MCF 10A (cell line): ENCODE measurements at regions not wholly inside any gene's neighbourhood (a gene's known extent, or its start where the extent isn't known, plus 50 kb on each side); places are given as distances from the start of the nearest gene placed in this dataset.
A peak's percentile ranks its signal among the peaks of the same experiment; 100 is the strongest.

ENCODE experiments used
- BruUV-seq: library from RNA; stranded (reverse); fragments of 400-500 nt; replicated peaks from 2 replicates; lab custom pipeline; 2021; lab: Mats Ljungman, UMichigan
- CTCF ChIA-PET: fragments of 300-600 bp; sonication (Branson Sonifier 250); formaldehyde crosslinking; extraction: SDS; loops from one replicate; lab custom pipeline; 2021; ENCODE audit warnings: antibody characterized with exemption, inconsistent platforms; lab: Yijun Ruan, JAX
- POLR2A ChIA-PET: fragments of 300-600, 350-650 bp; sonication (Branson Sonifier 250); formaldehyde crosslinking; extraction: SDS; loops from one replicate; lab custom pipeline; 2020; ENCODE audit warnings: antibody characterized with exemption, inconsistent platforms; lab: Yijun Ruan, JAX
- DNase-seq: peaks from one replicate; pipeline ENCODE4 v3.0.0-alpha.2; 2018; ENCODE audit not compliant: unreplicated experiment
- H3K27ac Mint-ChIP-seq: one replicate; pipeline ENCODE4 v1.8.0; 2022; ENCODE audit warnings: mild to moderate bottlenecking, low read depth, mixed read lengths; ENCODE audit not compliant: unreplicated experiment
- H3K27me3 Mint-ChIP-seq: one replicate; pipeline ENCODE4 v1.8.0; 2022; ENCODE audit warnings: mixed read lengths; ENCODE audit not compliant: insufficient read depth, unreplicated experiment
- H3K36me3 Mint-ChIP-seq: one replicate; pipeline ENCODE4 v1.8.0; 2022; ENCODE audit warnings: mild to moderate bottlenecking, moderate library complexity, mixed read lengths; ENCODE audit not compliant: insufficient read depth, unreplicated experiment
- H3K4me1 Mint-ChIP-seq: one replicate; pipeline ENCODE4 v1.8.0; 2022; ENCODE audit warnings: mixed read lengths; ENCODE audit not compliant: insufficient read depth, unreplicated experiment
- H3K4me3 Mint-ChIP-seq: one replicate; pipeline ENCODE4 v1.8.0; 2022; ENCODE audit warnings: mild to moderate bottlenecking, moderate library complexity, mixed read lengths; ENCODE audit not compliant: unreplicated experiment
- H3K9me3 Mint-ChIP-seq: one replicate; pipeline ENCODE4 v1.8.0; 2022; ENCODE audit warnings: mixed read lengths; ENCODE audit not compliant: unreplicated experiment
- intact Hi-C: fragments of 100-400 bp; cut with micrococcal nuclease; formaldehyde crosslinking; loops from 2 replicates; pipeline ENCODE4 v1.14.1; 2022
- TF ChIP-seq, protein P1 (sequence below): fragments of 200-600 bp; IDR thresholded peaks from one replicate; pipeline ENCODE4 v1.8.0; 2022; ENCODE audit warnings: antibody characterized with exemption, mild to moderate bottlenecking; ENCODE audit not compliant: unreplicated experiment

DNA sequence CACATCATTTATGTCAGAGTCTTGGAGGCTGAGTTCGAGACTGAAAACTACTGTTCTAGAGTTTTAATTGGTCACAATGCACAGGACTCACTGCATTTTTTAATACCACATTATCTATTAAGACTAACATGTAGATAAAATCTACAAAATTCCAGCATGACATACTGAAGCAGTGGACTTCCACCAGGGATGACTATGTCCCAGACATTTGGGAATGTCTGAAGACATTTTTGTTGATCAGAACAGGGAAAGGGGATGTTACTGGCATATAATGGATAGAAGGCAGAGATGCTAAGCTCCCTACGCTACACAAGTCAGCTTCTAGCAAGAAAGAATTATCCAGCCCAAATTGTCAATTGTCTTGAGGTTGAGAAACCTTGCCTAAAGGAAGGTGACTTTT lies 419.0 kb upstream of the TGFBR2 start:
- H3K4me1 Mint-ChIP-seq: peaks cover 8% of the 10 kb centered on the region
- no TSS peak for BruUV-seq
- TF ChIP-seq, protein P1, sequence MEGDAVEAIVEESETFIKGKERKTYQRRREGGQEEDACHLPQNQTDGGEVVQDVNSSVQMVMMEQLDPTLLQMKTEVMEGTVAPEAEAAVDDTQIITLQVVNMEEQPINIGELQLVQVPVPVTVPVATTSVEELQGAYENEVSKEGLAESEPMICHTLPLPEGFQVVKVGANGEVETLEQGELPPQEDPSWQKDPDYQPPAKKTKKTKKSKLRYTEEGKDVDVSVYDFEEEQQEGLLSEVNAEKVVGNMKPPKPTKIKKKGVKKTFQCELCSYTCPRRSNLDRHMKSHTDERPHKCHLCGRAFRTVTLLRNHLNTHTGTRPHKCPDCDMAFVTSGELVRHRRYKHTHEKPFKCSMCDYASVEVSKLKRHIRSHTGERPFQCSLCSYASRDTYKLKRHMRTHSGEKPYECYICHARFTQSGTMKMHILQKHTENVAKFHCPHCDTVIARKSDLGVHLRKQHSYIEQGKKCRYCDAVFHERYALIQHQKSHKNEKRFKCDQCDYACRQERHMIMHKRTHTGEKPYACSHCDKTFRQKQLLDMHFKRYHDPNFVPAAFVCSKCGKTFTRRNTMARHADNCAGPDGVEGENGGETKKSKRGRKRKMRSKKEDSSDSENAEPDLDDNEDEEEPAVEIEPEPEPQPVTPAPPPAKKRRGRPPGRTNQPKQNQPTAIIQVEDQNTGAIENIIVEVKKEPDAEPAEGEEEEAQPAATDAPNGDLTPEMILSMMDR: no peak
- H3K9me3 Mint-ChIP-seq: no peaks in the 10 kb centered on the region
- DNase-seq: no peak
- ChIA-PET CTCF (interaction anchor here (0.6 to 3.3 kb wide), 3 partner anchors 11 to 257 kb away, joined by 3 to 17 read pairs (median 9); no protein-coding TSS in a partner anchor), POLR2A (no interaction called here)
- H3K27ac Mint-ChIP-seq: no peak overlapping the region
- no peak overlapping the region for H3K4me3 Mint-ChIP-seq
- intact Hi-C loops: no loop called here
- H3K36me3 Mint-ChIP-seq: no peaks in the 10 kb centered on the region
- H3K27me3 Mint-ChIP-seq: no peaks in the 10 kb centered on the region

DNA sequence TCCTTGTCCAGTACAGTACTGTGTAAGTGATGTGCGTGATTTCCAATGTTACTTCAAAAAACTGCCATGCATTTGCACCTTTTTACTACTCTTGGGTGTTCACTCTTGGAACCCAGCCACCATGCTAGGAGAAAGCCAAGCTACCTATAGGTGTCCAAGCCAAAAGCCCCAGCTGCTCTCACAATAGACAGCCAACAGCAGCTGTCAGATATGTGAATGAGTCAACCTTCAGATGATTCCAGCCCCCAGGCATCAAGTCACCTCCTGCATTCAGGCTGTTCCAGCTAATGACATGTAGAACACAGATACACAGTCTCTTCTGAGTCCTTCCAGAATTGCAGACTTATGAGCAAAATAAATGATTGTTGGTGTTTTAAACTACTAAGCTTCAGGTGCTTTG lies 417.7 kb upstream of the TGFBR2 start:
- H3K4me1 Mint-ChIP-seq: peaks cover 8% of the 10 kb centered on the region
- CTCF ChIA-PET: interaction anchor here (0.7 to 3.3 kb wide), 4 partner anchors 10 to 504 kb away, joined by 3 to 17 read pairs (median 6); no protein-coding TSS in a partner anchor
- H3K27ac Mint-ChIP-seq: no peak overlapping the region
- POLR2A ChIA-PET: interaction anchor here (0.5 to 1.4 kb wide), 5 partner anchors 9 to 175 kb away, joined by 3 to 8 read pairs (median 3); no protein-coding TSS in a partner anchor
- TF ChIP-seq, protein P1: no peak
- no peaks in the 10 kb centered on the region for H3K36me3 Mint-ChIP-seq
- intact Hi-C loops: no loop called here
- no peaks in the 10 kb centered on the region for H3K27me3 Mint-ChIP-seq
- no peaks in the 10 kb centered on the region for H3K9me3 Mint-ChIP-seq
- DNase-seq: peak; percentile 91
- no TSS peak for BruUV-seq
- H3K4me3 Mint-ChIP-seq: no peak overlapping the region

DNA sequence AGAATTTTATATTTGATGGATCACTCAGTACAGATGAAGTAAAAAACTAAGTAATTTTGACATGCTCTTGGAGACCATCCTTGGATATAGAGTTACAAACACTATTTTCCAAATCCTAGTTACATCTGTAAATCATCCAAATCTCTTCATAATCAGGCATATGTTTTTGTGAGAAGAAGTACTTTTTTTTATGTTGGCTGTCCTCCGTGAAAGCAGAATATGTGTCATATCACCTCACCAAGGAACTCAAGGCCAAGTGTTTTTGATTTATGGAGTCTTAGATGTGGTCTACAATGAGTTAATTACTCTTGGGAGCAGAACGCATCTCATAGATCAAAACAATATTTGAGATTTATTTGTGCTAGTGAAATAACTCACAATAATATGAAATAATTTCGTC lies 416.5 kb upstream of the TGFBR2 start:
- no peaks in the 10 kb centered on the region for H3K9me3 Mint-ChIP-seq
- no TSS peak for BruUV-seq
- no peak overlapping the region for H3K4me3 Mint-ChIP-seq
- H3K27ac Mint-ChIP-seq: no peak overlapping the region
- ChIA-PET CTCF (interaction anchor here (1.0 kb wide), 1 partner anchor 503 kb away, joined by 4 read pairs; no protein-coding TSS in a partner anchor), POLR2A (no interaction called here)
- H3K27me3 Mint-ChIP-seq: no peaks in the 10 kb centered on the region
- no peaks in the 10 kb centered on the region for H3K36me3 Mint-ChIP-seq
- intact Hi-C loops: no loop called here
- H3K4me1 Mint-ChIP-seq: peaks cover 8% of the 10 kb centered on the region
- DNase-seq: no peak
- TF ChIP-seq, protein P1: no peak

DNA sequence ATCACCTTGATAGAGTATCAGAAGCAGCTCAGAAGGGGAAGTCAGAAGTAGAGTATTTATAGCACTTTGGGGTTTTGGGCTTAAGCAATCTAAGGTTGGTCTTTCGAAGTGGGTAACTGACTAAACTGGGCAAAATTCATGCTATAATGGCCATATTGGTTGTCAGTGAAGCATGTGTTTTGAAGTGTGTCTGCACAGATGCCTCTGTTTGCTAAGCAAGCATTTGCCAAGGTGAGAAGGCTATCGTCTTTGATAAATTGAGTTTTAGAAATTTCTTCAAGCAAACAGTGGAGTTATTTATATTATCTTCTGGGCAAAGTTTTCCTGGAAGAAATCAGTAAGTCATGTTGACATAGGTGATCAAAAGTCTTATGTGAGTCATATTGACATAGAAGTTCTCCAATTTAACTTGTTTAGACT lies 412.8 kb upstream of the TGFBR2 start:
- TF ChIP-seq, protein P1: no peak
- H3K4me3 Mint-ChIP-seq: no peak overlapping the region
- BruUV-seq: no TSS peak
- ChIA-PET POLR2A (interaction anchor here (0.9 kb wide), 1 partner anchor 16 kb away, joined by 3 read pairs; no protein-coding TSS in a partner anchor), CTCF (interaction anchor here (0.5 to 6.2 kb wide), 4 partner anchors 12 to 151 kb away, joined by 4 to 87 read pairs (median 10); no protein-coding TSS in a partner anchor)
- H3K27me3 Mint-ChIP-seq: no peaks in the 10 kb centered on the region
- H3K27ac Mint-ChIP-seq: no peak overlapping the region
- no peak for DNase-seq
- H3K36me3 Mint-ChIP-seq: no peaks in the 10 kb centered on the region
- no peaks in the 10 kb centered on the region for H3K9me3 Mint-ChIP-seq
- H3K4me1 Mint-ChIP-seq: peaks cover 15% of the 10 kb centered on the region
- intact Hi-C loops: no loop called here
